GM13976 (cell line): ENCODE measurements at regions not wholly inside any gene's neighbourhood (a gene's known extent, or its start where the extent isn't known, plus 50 kb on each side); places are given as distances from the start of the nearest gene placed in this dataset.

Experiments
- DNase-seq: peaks from one replicate; pipeline ENCODE4 v3.0.0; 2012; ENCODE audit warnings: low spot score
- CTCF ChIP-seq: IDR thresholded peaks from 2 replicates; pipeline ENCODE4 v1.5.1; 2012; ENCODE audit warnings: borderline replicate concordance, mild to moderate bottlenecking; ENCODE audit not compliant: insufficient read depth; ENCODE audit errors: extremely low read depth, missing control alignments, control extremely low read depth
- in situ Hi-C: fragments of 300-500 bp; cut with MboI; formaldehyde crosslinking; loops from one replicate; pipeline ENCODE4 v1.12.0; 2022; ENCODE audit warnings: low sequenced_read_pairs, mixed read lengths, inconsistent platforms; ENCODE audit not compliant: unreplicated experiment

- DNase-seq = no peak
- TF ChIP-seq CTCF = no peak
- in situ Hi-C loops = no loop called here
Measured at GRCh38 chr7:51701935-51702334, 385.3 kb upstream of the COBL start.

- DNase-seq = no peak
- no peak for TF ChIP-seq CTCF
- in situ Hi-C loops = no loop called here
Measured at GRCh38 chr7:51700593-51701215, 384.1 kb upstream of the COBL start.

GRCh38 chr7:51693258-51693657 is 376.6 kb upstream of the COBL start:
- no peak for DNase-seq
- TF ChIP-seq CTCF = no peak
- in situ Hi-C loops = no loop called here

- no peak for DNase-seq
- TF ChIP-seq CTCF = no peak
- in situ Hi-C loops = no loop called here
Measured at GRCh38 chr7:51689547-51689946, 372.9 kb upstream of the COBL start.

GRCh38 chr7:51685794-51686193 is 369.2 kb upstream of the COBL start:
- TF ChIP-seq CTCF = no peak
- no peak for DNase-seq
- in situ Hi-C loops = no loop called here

- in situ Hi-C loops = no loop called here
Measured at GRCh38 chr7:51680594-51681399, 364.2 kb upstream of the COBL start.

More at GRCh38 chr7:51680594-51681399, 364.2 kb upstream of the COBL start:
- TF ChIP-seq CTCF = no peak
- no peak for DNase-seq
